Testis (tissue), 2 donors: ENCODE measurements at regions not wholly inside any gene's neighbourhood (a gene's known extent, or its start where the extent isn't known, plus 50 kb on each side); places are given as distances from the start of the nearest gene placed in this dataset.

ENCODE experiments used
- DNase-seq: peaks from one replicate; pipeline ENCODE4 v3.0.0-alpha.2; 2019
- H3K27ac ChIP-seq, 2 donors: fragments of 200-600 bp; sonication (generic); one replicate each; pipeline ENCODE4 v1.5.1; 2019
- H3K27me3 ChIP-seq: fragments of 200-600 bp; sonication (generic); one replicate; pipeline ENCODE4 v1.5.1; 2019
- H3K36me3 ChIP-seq: fragments of 200-600 bp; sonication (generic); one replicate; pipeline ENCODE4 v1.5.1; 2017; ENCODE audit warnings: low read depth; ENCODE audit errors: missing control alignments
- H3K4me1 ChIP-seq: fragments of 200-600 bp; sonication (generic); one replicate; pipeline ENCODE4 v1.5.1; 2019
- H3K4me3 ChIP-seq, 2 donors: fragments of 200-600 bp; sonication (generic); one replicate each; pipeline ENCODE4 v1.5.1; 2017 to 2019
- H3K9me3 ChIP-seq: fragments of 200-600 bp; sonication (generic); one replicate; pipeline ENCODE4 v1.5.1; 2017
- CTCF ChIP-seq, 3 experiments: fragments of 450-650 bp in 2 of 3; fragments of 200-600 bp in 1 of 3; sonication (generic) in 1 of 3; IDR thresholded peaks; one replicate each; pipeline ENCODE4 v1.5.1; 2016 to 2019; ENCODE audit warnings: antibody characterized with exemption in 3 of 3, mild to moderate bottlenecking in 2 of 3, moderate library complexity in 1 of 3
- POLR2A ChIP-seq: fragments of 450-650 bp; IDR thresholded peaks from one replicate; pipeline ENCODE4 v1.6.1; 2017; ENCODE audit warnings: antibody characterized with exemption, mild to moderate bottlenecking, moderate library complexity
- WGBS, 2 donors: methylation state at CpG; one replicate each; pipeline ENCODE4 v1.1.5; 2018; 5-methylcytosine and 5-hydroxymethylcytosine counted together
- intact Hi-C: fragments of 100-400 bp; cut with DNase I; formaldehyde crosslinking; loops from one replicate; pipeline ENCODE4 v1.15.1; 2023; ENCODE audit warnings: low total_unique reads

- WGBS, 2 donors: 59 to 60% methylated on average over 4 of the region's 4 CpGs
- intact Hi-C loops: no loop called here
These were observed 390.3 kb downstream of the AACS start for GRCh38 chr12:125455556-125455955.

GRCh38 chr12:125458552-125459268 is 393.5 kb downstream of the AACS start:
- intact Hi-C loops: no loop called here
- no peak overlapping the region for H3K27ac ChIP-seq

More at GRCh38 chr12:125455556-125455955, 390.3 kb downstream of the AACS start:
- Histone ChIP-seq H3K4me1 (no peaks in the 10 kb centered on the region), H3K9me3 (no peaks in the 10 kb centered on the region), H3K27ac (no peak overlapping the region), H3K27me3 (no peaks in the 10 kb centered on the region), H3K4me3 (no peak overlapping the region), H3K36me3 (no peaks in the 10 kb centered on the region)
- TF ChIP-seq CTCF (IDR thresholded peaks at IDR 0.05): no peak
- TF ChIP-seq POLR2A: no peak
- no peak for DNase-seq

GRCh38 chr12:125461831-125462230 is 396.6 kb downstream of the AACS start:
- no peak overlapping the region for H3K4me3 ChIP-seq
- H3K9me3 ChIP-seq: no peaks in the 10 kb centered on the region
- no peak overlapping the region for H3K27ac ChIP-seq
- H3K36me3 ChIP-seq: no peaks in the 10 kb centered on the region
- intact Hi-C loops: no loop called here
- 65 to 74% methylated on average over 5 of the region's 5 CpGs for WGBS, 2 donors
- no peaks in the 10 kb centered on the region for H3K27me3 ChIP-seq
- DNase-seq: peak; percentile 56
- H3K4me1 ChIP-seq: no peaks in the 10 kb centered on the region
- TF ChIP-seq POLR2A (no peak), CTCF (IDR thresholded peaks at IDR 0.05) (no peak)

More at GRCh38 chr12:125458552-125459268, 393.5 kb downstream of the AACS start:
- Histone ChIP-seq H3K36me3 (no peaks in the 10 kb centered on the region), H3K4me1 (no peaks in the 10 kb centered on the region), H3K9me3 (no peaks in the 10 kb centered on the region), H3K27me3 (no peaks in the 10 kb centered on the region), H3K4me3 (no peak overlapping the region)
- WGBS, 2 donors: 79 to 87% methylated on average over 7 to 11 of the region's 11 CpGs
- no peak for DNase-seq
- TF ChIP-seq CTCF (IDR thresholded peaks at IDR 0.05) (no peak), POLR2A (no peak)

- WGBS, 2 donors: 75 to 86% methylated on average over 2 of the region's 2 CpGs
- TF ChIP-seq CTCF (IDR thresholded peaks at IDR 0.05) (no peak), POLR2A (no peak)
- intact Hi-C loops: no loop called here
These were observed 398.2 kb downstream of the AACS start for GRCh38 chr12:125463386-125463785.

GRCh38 chr12:125467363-125467762 is 402.1 kb downstream of the AACS start:
- intact Hi-C loops: no loop called here
- Histone ChIP-seq H3K4me1 (no peaks in the 10 kb centered on the region), H3K27ac (no peak overlapping the region), H3K36me3 (no peaks in the 10 kb centered on the region), H3K27me3 (no peaks in the 10 kb centered on the region), H3K9me3 (no peaks in the 10 kb centered on the region), H3K4me3 (no peak overlapping the region)
- WGBS, 2 donors: 90 to 92% methylated on average over 1 of the region's 1 CpG
- no peak for TF ChIP-seq POLR2A
- no peak for TF ChIP-seq CTCF (IDR thresholded peaks at IDR 0.05)
- DNase-seq: no peak

More at GRCh38 chr12:125463386-125463785, 398.2 kb downstream of the AACS start:
- Histone ChIP-seq H3K4me1 (no peaks in the 10 kb centered on the region), H3K9me3 (no peaks in the 10 kb centered on the region), H3K36me3 (no peaks in the 10 kb centered on the region), H3K4me3 (no peak overlapping the region), H3K27me3 (no peaks in the 10 kb centered on the region), H3K27ac (no peak overlapping the region)
- DNase-seq: no peak
